ENCODE measurements at regions not wholly inside any gene's neighbourhood (a gene's known extent, or its start where the extent isn't known, plus 50 kb on each side); places are given as distances from the start of the nearest gene placed in this dataset.

DNA sequence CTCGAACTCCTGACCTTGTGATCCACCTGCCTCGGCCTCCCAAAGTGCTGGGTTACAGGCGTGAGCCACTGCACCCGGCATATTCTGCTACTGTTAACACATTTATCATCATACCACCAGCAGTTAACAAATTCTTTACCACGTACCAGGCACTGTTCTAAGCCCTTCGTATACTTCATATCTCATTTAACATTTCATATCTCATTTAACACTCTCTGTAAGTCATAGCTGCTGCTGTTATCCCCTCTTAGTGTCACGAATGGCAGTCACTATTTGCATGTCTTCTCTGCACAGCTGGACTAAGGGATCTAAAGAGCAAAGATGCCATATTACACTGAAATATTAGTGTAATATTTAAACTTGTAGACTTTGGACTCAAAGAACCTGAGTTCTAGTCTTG lies 462.5 kb upstream of the DAB1 start:
- TF ChIP-seq, protein P1, sequence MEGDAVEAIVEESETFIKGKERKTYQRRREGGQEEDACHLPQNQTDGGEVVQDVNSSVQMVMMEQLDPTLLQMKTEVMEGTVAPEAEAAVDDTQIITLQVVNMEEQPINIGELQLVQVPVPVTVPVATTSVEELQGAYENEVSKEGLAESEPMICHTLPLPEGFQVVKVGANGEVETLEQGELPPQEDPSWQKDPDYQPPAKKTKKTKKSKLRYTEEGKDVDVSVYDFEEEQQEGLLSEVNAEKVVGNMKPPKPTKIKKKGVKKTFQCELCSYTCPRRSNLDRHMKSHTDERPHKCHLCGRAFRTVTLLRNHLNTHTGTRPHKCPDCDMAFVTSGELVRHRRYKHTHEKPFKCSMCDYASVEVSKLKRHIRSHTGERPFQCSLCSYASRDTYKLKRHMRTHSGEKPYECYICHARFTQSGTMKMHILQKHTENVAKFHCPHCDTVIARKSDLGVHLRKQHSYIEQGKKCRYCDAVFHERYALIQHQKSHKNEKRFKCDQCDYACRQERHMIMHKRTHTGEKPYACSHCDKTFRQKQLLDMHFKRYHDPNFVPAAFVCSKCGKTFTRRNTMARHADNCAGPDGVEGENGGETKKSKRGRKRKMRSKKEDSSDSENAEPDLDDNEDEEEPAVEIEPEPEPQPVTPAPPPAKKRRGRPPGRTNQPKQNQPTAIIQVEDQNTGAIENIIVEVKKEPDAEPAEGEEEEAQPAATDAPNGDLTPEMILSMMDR (IDR thresholded peaks at IDR 0.05), result no peak
- no peak for TF ChIP-seq POLR2A (IDR thresholded peaks at IDR 0.05)
